ENCODE measurements at regions not wholly inside any gene's neighbourhood (a gene's known extent, or its start where the extent isn't known, plus 50 kb on each side); places are given as distances from the start of the nearest gene placed in this dataset.

DNA sequence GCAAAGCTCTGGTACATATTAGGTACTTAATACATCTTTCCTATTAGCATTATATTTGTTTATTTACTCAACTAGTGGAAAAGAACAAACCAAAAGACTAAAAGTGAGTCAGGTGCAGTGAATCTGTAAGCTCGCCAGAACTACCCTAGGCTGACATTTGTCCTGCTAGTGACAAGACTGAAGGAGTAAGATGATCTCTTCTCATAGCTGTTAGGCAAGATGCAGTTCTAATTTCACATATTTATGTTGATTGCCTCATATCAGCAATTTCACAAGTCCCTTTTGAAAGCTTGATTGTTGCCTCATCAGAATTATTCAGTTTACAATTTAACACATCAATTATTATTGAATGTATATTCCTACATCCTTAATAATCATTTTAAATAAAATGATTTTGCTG is 293.0 kb upstream of the NAV3 start:
- H3K27ac ChIP-seq = no peak overlapping the region
- TF ChIP-seq POLR2A (IDR thresholded peaks at IDR 0.05) = no peak
- TF ChIP-seq EP300 (IDR thresholded peaks at IDR 0.05) = no peak
- no peak for TF ChIP-seq POLR2AphosphoS5 (IDR thresholded peaks at IDR 0.05)
- TF ChIP-seq CTCF (IDR thresholded peaks at IDR 0.05) = no peak
- no peaks in the 10 kb centered on the region for H3K27me3 ChIP-seq
- ATAC-seq (ENCODE audit: low FRiP score in 2 of 2) = no peak
- H3K4me1 ChIP-seq = no peaks in the 10 kb centered on the region
- no peaks in the 10 kb centered on the region for H3K36me3 ChIP-seq
- no peaks in the 10 kb centered on the region for H3K9me3 ChIP-seq
- DNase-seq = no peak
- no peak overlapping the region for H3K4me3 ChIP-seq
- 71 to 84% methylated on average over 1 of the region's 1 CpG for WGBS, 2 donors

DNA sequence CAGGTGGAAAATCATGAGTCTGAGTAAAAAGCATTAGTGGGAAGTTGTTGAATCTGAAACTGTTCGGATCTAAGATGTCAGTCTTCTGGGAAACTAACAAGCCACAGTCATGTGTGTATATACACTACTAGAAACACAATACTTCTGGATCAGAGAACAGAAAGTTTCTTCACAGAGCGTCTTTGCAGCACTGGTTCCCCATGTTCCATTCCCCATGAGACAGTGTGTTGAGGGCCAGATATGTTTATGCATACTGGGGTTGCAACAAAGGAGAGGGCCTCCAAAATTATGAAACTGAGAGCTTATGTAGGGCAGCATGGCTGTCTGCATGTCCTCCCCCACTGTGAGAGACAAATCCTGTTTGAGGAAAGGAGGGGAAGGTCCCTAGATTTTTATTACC is 295.0 kb upstream of the NAV3 start:
- no peak overlapping the region for H3K27ac ChIP-seq
- H3K27me3 ChIP-seq = no peaks in the 10 kb centered on the region
- H3K4me3 ChIP-seq = no peak overlapping the region
- WGBS, 2 donors = 96 to 97% methylated on average over 2 of the region's 2 CpGs
- no peaks in the 10 kb centered on the region for H3K36me3 ChIP-seq
- no peaks in the 10 kb centered on the region for H3K4me1 ChIP-seq
- no peak for TF ChIP-seq POLR2A (IDR thresholded peaks at IDR 0.05)
- TF ChIP-seq EP300 (IDR thresholded peaks at IDR 0.05) = no peak
- TF ChIP-seq CTCF (IDR thresholded peaks at IDR 0.05) = no peak
- TF ChIP-seq POLR2AphosphoS5 (IDR thresholded peaks at IDR 0.05) = no peak
- no peaks in the 10 kb centered on the region for H3K9me3 ChIP-seq
- DNase-seq (no peak), ATAC-seq (ENCODE audit: low FRiP score in 2 of 2) (no peak)

DNA sequence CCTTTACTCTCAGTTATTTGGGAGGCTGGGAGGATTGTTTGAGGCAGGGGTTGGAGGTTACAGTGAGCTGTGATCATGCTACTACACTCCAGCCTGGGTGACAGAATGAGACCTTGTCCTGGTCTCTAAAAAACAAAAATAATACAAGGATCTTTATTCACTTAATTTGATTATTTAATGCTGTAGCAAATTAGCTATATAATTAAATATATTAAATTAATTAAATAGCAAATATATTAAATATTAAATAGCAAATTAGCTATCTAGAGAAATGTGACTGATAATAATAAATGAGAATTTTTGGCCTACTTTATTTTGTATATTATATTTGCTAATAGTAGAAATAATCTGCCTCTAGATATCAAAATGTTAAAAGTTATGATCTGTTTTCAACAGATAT is 298.8 kb upstream of the NAV3 start:
- no peak for ATAC-seq (ENCODE audit: low FRiP score in 2 of 2)

DNA sequence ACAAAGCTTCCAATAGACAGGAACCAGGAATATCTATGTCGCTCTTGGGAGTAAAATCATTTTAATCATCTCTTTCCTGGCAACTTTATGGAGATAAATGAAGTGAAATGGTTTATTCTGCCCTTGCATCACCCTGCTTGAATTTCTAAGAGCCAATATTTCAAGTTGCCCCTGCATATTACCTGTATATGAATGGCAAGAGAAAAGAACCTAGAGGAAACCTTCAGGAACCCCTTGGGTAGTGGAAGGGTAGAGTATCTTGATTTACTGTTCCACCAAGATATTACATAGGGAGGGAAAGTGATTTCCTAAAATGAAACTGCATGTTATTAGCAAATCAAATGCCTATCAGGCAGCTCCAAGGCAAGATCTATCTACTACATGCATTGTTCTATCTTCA is 308.4 kb upstream of the NAV3 start:
- DNase-seq = no peak
- Histone ChIP-seq H3K9me3 (no peaks in the 10 kb centered on the region), H3K27me3 (no peaks in the 10 kb centered on the region), H3K4me3 (no peak overlapping the region), H3K36me3 (no peaks in the 10 kb centered on the region), H3K4me1 (no peaks in the 10 kb centered on the region), H3K27ac (no peak overlapping the region)
- 54 to 59% methylated on average over 1 of the region's 1 CpG for WGBS, 2 donors
- no peak for ATAC-seq (ENCODE audit: low FRiP score in 2 of 2)
- TF ChIP-seq POLR2AphosphoS5 (IDR thresholded peaks at IDR 0.05) = no peak
- TF ChIP-seq POLR2A (IDR thresholded peaks at IDR 0.05) = no peak
- no peak for TF ChIP-seq EP300 (IDR thresholded peaks at IDR 0.05)
- no peak for TF ChIP-seq CTCF (IDR thresholded peaks at IDR 0.05)

More for the DNA sequence above, 298.8 kb upstream of the NAV3 start:
- no peaks in the 10 kb centered on the region for H3K27me3 ChIP-seq
- H3K9me3 ChIP-seq = peaks cover 0 to 3% (median 0%) of the 10 kb centered on the region in 4 donors
- no peak overlapping the region for H3K27ac ChIP-seq
- H3K36me3 ChIP-seq = no peaks in the 10 kb centered on the region
- H3K4me1 ChIP-seq = no peaks in the 10 kb centered on the region
- DNase-seq = no peak
- no peak overlapping the region for H3K4me3 ChIP-seq
- no peak for TF ChIP-seq CTCF (IDR thresholded peaks at IDR 0.05)
- no peak for TF ChIP-seq EP300 (IDR thresholded peaks at IDR 0.05)
- TF ChIP-seq POLR2AphosphoS5 (IDR thresholded peaks at IDR 0.05) = no peak

GRCh38 chr12:77521508-77522115 is 309.1 kb upstream of the NAV3 start:
- H3K27ac ChIP-seq = no peak overlapping the region
- no peaks in the 10 kb centered on the region for H3K27me3 ChIP-seq
- DNase-seq = no peak
- TF ChIP-seq CTCF (IDR thresholded peaks at IDR 0.05) (no peak), POLR2AphosphoS5 (IDR thresholded peaks at IDR 0.05) (no peak), POLR2A (IDR thresholded peaks at IDR 0.05) (no peak), EP300 (IDR thresholded peaks at IDR 0.05) (no peak)
- H3K36me3 ChIP-seq = no peaks in the 10 kb centered on the region
- no peaks in the 10 kb centered on the region for H3K9me3 ChIP-seq
- H3K4me3 ChIP-seq = no peak overlapping the region
- no peaks in the 10 kb centered on the region for H3K4me1 ChIP-seq
- WGBS, 2 donors = 67 to 86% methylated on average over 1 of the region's 1 CpG
- no peak for ATAC-seq (ENCODE audit: low FRiP score in 2 of 2)
